ENCODE measurements at regions not wholly inside any gene's neighbourhood (a gene's known extent, or its start where the extent isn't known, plus 50 kb on each side); places are given as distances from the start of the nearest gene placed in this dataset.

GRCh38 chr3:99418209-99418635 lies 220.2 kb upstream of the COL8A1 start:
- H3K9me2 ChIP-seq (ENCODE audit: insufficient read depth, low read length), result no peaks in the 10 kb centered on the region
- no peaks in the 10 kb centered on the region for H3K4me1 ChIP-seq (ENCODE audit: insufficient read depth, low read length, poor library complexity, severe bottlenecking)
- intact Hi-C loops (cut with micrococcal nuclease; ENCODE audit: unreplicated experiment), result no loop called here
- H3K27ac ChIP-seq (ENCODE audit: low read depth, low read length, poor library complexity, severe bottlenecking), result no peak overlapping the region
- H3K79me2 ChIP-seq (ENCODE audit: insufficient read depth, low read depth, low read length), result no peaks in the 10 kb centered on the region
- ChIA-PET POLR2A (no interaction called here), CTCF (ENCODE audit: unreplicated experiment) (no interaction called here)
- no peak overlapping the region for H3K4me3 ChIP-seq (ENCODE audit: low read depth, low read length, poor library complexity, severe bottlenecking)
- H3K4me2 ChIP-seq (ENCODE audit: low read length), result no peak overlapping the region
- no TSS peak for BruUV-seq (replicated peaks)
- H2AFZ ChIP-seq (ENCODE audit: low read length), result no peak overlapping the region
- H3K9me3 ChIP-seq (ENCODE audit: low read length), result no peaks in the 10 kb centered on the region
- no peaks in the 10 kb centered on the region for H3K36me3 ChIP-seq (ENCODE audit: insufficient read depth, low read length)
- TF ChIP-seq CTCF (conservative IDR thresholded peaks at IDR 0.05; ENCODE audit: low read length), result no peak
- TF ChIP-seq EZH2phosphoT487 (IDR thresholded peaks at IDR 0.05; ENCODE audit: borderline replicate concordance, low read depth, low read length), result no peak
- no peak for DNase-seq (ENCODE audit: low spot score)
- no peaks in the 10 kb centered on the region for H4K20me1 ChIP-seq (ENCODE audit: insufficient read depth, low read length)

DNA sequence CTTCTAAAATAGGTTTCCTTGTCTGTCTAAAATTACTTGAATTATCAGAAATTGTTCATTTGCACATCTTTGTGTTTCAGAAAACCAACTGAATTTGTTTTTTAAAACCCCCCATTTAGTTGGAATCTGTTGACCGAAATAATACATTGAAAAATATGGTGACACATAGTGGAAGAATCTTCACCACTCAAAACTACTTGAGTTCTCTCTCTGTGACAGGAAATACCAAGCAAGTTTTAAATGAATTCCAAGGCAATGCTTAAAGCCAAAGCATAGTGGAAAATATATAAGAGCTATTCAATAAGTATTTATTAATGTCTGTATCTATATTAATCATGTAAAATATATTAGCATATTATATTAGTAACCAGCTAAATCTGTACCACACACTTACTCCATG lies 224.9 kb upstream of the COL8A1 start:
- CTCF ChIA-PET (ENCODE audit: unreplicated experiment), result no interaction called here

More for the DNA sequence above, 224.9 kb upstream of the COL8A1 start:
- Histone ChIP-seq H3K79me2 (ENCODE audit: insufficient read depth, low read depth, low read length) (no peaks in the 10 kb centered on the region), H3K4me2 (ENCODE audit: low read length) (no peak overlapping the region), H4K20me1 (ENCODE audit: insufficient read depth, low read length) (no peaks in the 10 kb centered on the region), H2AFZ (ENCODE audit: low read length) (no peak overlapping the region), H3K4me1 (ENCODE audit: insufficient read depth, low read length, poor library complexity, severe bottlenecking) (no peaks in the 10 kb centered on the region), H3K27ac (ENCODE audit: low read depth, low read length, poor library complexity, severe bottlenecking) (no peak overlapping the region), H3K9me3 (ENCODE audit: low read length) (no peaks in the 10 kb centered on the region), H3K9me2 (ENCODE audit: insufficient read depth, low read length) (no peaks in the 10 kb centered on the region), H3K36me3 (ENCODE audit: insufficient read depth, low read length) (no peaks in the 10 kb centered on the region), H3K4me3 (ENCODE audit: low read depth, low read length, poor library complexity, severe bottlenecking) (no peak overlapping the region)
- TF ChIP-seq EZH2phosphoT487 (IDR thresholded peaks at IDR 0.05; ENCODE audit: borderline replicate concordance, low read depth, low read length) (no peak), CTCF (conservative IDR thresholded peaks at IDR 0.05; ENCODE audit: low read length) (no peak)
- no peak for DNase-seq (ENCODE audit: low spot score)
- intact Hi-C loops (cut with micrococcal nuclease; ENCODE audit: unreplicated experiment), result no loop called here
- no TSS peak for BruUV-seq (replicated peaks)
- POLR2A ChIA-PET, result interaction anchor here (0.6 to 1.1 kb wide), 3 partner anchors 10 to 283 kb away, joined by 3 to 5 read pairs (median 3); no protein-coding TSS in a partner anchor
